Activated CD4-positive, alpha-beta T cell treated with anti-CD3 and anti-CD28 coated beads for 24 hours (primary cell): ENCODE measurements at regions not wholly inside any gene's neighbourhood (a gene's known extent, or its start where the extent isn't known, plus 50 kb on each side); places are given as distances from the start of the nearest gene placed in this dataset.

Source experiments
- DNase-seq, 2 donors: peaks; one replicate each; pipeline ENCODE4 v3.0.0-alpha.2; 2020; ENCODE audit warnings: low read depth in 2 of 2

DNA sequence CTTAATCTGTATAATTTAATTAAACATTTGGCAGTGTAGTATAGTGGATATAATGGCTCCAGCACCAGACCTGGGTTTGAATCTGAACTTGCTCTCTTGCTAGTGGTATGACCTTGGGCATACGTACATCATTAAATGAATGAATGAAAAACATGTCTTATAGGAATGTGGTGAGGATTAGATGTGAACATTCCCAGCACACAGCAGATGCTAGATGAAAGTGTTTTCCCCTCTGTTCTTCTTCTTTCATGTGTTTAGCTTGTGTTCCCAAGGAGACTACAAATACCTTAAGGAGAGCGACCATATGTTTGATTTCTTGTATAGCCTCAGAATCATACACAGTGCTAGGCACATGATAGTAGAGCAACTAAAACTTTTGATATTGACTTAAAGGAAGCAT is 56.5 kb downstream of the CT47B1 start:
- no peak for DNase-seq

DNA sequence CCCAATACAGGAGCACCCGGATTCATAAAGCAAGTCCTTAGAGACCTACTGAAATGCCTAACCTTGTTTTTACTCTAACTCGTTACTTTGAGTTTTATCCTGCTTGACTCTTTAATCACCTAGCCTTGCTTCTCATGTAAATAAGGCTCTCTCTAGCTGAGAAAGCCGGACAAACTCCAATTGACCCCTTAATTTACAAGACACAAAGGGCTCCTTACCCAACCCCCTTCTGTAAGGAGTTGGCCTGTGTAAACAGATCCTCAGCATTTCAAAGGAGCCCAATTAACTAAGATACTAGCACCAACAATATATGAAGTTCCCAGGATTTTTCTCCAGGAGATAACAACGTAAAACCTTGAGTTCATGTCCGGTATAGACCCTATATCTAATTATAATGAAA is 61.7 kb downstream of the CT47B1 start:
- DNase-seq: no peak

DNA sequence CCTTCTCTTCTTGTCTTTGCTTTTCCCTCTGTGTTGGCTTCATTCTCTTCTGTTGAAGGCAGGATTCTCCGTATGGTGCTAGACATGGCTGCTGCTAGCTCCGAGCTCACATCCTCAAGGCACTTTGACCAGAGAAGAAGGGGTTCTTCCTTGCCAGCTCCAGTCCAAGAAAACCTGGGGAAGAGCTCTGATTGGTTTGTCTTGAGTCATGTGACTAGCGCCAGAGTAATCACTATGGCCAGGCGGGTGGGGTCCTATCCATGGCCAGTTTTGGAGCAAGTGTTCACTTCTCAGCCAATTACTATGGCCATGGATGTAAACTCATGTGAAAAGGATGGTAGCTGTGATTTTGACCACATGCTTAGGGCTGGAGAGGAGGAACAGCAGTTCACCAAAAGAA is 74.2 kb downstream of the CT47B1 start:
- DNase-seq: no peak

DNA sequence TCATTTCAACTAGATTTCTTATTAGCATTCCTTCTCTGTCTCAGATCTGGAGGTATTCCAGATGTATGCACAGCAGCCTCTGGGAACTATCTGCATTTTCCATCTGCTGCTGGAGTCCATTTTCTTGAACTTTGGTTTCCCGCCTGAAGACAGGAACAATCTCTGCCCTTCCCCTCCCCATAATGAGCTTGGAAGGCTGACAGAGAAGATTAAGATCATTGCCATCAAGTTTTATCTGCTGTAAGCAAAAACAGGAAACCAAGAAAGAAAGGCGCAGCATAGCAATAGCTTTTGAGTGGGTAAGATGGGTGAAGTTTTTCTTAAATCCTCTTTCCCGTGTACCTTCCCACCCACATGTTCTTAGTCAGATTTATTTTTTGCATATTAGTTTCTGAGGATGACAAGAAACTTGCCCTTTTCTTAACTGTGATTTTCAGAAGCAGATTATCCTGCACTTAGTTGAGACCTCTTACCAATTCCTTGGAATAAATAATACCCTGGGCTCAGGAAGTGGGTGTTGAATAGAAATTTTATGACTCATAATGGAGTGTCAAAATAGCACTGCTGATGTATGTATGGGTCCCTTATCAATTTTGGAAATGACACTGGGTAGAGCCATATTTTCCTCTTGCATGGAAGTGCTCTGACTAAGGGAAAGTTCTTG is 78.3 kb downstream of the CT47B1 start:
- no peak for DNase-seq

DNA sequence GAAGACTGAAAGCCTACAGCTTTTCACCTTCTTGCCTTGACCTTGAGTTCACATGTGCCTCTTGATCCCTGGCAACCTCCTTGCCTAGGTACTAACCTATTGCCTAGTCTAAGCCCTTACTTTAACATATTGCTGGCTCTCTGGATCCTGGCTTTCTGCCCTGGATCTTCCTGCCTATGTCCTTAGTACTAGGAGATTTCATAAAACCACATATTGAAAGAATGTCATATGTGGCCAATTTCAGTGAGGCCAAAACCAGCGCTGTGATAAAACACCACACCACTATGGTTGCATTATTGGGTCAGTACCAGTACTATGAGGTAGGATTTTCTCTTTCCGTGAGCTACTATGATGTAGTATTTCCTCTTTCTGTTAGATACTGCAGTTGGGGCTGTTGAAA is 80.4 kb downstream of the CT47B1 start:
- DNase-seq: no peak

DNA sequence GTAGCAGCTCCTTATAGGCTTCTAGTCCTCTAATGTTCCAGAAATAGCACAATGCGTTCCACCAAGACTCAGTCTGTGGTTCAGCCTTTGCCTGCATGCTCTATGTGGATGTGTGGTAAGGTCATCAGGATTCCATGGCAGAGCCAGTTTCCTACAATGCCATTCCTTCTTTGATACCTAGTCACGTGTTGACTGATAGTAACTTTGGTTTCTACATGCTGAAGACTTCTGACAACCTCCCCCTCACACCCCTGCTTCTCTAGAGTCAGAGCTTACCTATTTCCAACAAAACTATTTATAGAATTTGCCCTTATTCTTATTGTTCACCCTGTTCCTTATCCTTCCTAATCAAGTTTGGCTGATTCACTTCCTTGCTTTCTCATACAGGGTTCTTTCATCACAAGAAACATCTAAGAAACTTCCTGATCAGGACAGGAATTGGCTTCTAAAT is 81.1 kb downstream of the CT47B1 start:
- DNase-seq: no peak

DNA sequence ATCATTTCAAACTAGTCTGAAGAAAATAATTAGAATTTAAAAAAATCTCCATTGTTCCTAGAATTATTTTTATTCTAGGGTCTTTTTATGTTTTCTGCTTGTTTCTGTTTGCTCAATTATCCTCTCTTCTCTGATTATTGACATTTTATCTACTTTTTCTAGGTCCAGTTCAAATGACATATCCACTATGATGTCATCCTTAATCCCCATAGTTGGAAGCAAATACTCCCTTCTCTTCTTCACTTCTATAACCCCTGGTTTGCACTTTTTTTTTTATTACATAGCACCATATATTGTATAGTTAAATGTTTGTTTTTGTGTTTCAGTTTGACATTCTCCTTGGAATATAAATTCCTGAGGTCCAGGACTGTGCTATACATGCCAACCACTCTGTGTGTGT is 82.6 kb downstream of the CT47B1 start:
- no peak for DNase-seq

DNA sequence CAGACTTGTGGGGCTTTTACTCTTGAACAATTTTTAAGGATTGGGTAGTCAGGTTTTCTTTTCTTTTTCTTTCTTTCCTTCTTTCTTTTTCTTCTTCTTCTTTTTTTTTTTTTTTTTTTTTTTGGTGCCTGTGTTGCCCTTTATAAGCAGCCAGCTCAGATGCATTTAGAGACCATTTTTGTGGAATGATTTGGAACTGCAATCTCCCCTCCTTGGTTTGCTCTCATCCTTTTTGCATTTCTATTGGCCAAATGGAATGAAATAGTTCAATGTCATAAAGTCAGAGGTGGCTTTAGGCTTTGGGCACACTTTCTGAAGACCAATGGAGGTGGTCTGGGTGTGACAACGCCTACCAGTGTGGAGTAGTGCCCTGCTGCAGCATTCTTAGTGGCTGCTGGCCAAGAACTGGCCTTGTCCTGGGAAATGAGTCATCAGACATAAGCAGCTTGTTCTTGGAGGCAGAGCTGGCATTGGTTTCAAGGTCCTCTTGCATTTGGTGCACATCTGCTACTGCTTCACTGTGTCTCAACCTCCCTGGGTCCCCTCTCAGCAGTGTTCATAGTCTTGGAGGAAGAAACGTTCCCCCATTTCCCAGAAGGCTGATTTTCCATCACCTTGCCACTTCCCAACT is 84.5 kb downstream of the CT47B1 start:
- no peak for DNase-seq

DNA sequence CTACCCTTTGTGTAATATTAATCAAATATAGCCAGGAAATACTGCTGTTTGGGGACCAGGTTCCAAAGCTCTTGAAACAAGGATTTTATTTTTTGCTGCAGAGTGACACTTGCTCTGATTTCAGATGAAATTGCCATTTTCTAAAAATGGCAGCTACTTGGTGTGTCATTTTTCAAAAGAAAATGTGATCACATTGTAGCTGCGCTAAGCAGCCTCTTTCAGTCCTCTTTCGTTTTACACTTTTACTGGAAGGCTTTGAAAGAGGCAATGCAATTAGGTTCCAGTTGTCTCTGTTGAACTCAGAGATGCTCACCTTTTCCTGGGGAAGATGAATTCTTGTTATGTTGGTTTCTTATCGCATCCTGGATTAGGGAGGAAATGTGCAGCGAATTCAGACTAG is 85.1 kb downstream of the CT47B1 start:
- DNase-seq: no peak

DNA sequence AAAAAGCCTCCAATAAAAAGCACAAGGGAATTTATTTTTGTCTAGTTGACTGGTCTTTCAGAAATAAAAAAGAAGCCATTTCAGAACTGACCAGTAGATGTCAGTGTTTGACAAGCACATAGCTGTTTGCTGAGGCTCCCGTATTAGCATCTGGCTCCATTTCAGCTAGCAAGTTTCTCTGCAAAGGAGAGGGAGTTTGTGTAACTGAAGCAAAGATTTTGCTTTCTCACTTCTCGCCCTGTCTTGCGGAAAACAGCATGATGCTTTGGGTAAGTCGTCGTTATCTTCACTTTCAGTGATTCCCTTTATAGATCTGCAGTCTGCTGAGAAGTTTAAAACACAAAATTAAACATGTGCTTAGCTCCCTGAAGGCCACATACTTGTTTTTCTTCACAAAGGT is 85.5 kb downstream of the CT47B1 start:
- DNase-seq: peak in 1 of 2 donors; percentile 18

DNA sequence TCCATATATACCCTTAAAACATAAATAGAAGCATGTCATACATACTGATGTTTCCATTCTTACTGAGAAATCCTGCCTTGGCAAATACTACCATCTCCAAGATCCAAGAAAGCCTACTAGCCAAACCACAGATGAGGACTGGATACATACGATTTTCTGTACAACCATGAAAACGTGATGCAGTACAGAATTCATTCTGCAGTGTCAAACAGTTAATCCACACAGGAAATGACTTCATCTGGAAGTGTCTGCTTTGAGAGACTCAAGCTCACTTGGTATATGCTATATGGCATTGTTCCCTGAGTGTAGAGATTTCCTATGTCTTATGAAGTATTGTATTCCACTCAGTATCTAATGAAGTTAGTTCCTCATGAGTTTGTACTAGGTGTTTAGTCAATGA is 94.3 kb downstream of the CT47B1 start:
- DNase-seq: no peak

DNA sequence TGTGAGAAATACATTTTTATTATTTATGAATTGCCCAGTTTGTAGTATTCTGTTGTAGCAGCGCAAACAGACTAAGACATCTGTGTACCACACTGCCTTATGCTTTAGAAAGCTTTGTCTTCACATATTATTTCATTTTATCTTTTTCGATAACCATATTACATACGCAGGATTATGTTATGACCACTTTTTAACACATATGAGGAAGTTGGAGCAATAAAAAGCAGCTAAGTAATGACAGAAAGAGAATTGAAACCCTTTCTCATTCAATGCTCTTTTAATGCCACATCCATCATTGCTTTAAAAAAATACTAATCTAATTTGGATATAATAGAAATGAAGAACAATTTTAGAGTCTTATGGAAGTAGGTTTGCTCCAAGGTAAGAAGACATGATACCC is 99.7 kb downstream of the CT47B1 start:
- DNase-seq: no peak

DNA sequence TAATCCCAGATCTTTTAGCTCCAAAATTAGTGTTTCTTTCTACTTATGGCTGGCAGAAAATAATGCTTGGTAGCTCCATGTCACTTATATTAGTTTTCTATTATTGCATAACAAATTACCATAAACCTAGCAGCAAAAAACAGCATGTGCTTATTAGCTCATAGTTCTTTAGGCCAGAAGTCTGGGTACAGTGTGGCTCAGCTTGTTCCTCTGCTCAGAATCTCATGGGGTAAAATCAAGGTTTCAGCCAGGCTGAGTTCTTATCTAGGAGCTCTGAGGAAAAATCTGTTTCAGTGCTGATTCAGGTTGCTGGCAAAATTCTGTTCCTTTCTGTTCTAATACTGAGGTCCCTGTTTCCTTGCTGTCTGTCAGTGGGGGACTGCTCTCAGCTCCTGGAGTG is 101.1 kb downstream of the CT47B1 start:
- DNase-seq: no peak

DNA sequence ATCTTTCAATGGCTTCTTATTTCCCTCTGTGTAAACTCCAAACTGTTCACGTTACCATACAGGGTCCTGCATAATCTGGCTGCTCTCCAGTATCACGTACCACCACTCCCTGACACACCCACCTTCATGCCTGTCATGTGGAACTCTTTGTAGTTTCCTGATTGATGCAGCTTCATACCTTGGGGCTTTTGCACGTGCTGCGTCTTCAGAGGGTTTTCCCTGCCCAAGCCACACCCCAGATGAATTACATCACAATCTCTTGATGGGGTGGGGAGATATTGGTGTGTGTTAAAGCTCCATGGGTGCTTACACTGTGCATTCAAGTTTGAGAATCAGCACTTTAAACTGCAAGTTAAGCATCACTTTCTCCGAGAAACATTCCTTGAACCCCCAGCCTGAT is 101.9 kb downstream of the CT47B1 start:
- no peak for DNase-seq

DNA sequence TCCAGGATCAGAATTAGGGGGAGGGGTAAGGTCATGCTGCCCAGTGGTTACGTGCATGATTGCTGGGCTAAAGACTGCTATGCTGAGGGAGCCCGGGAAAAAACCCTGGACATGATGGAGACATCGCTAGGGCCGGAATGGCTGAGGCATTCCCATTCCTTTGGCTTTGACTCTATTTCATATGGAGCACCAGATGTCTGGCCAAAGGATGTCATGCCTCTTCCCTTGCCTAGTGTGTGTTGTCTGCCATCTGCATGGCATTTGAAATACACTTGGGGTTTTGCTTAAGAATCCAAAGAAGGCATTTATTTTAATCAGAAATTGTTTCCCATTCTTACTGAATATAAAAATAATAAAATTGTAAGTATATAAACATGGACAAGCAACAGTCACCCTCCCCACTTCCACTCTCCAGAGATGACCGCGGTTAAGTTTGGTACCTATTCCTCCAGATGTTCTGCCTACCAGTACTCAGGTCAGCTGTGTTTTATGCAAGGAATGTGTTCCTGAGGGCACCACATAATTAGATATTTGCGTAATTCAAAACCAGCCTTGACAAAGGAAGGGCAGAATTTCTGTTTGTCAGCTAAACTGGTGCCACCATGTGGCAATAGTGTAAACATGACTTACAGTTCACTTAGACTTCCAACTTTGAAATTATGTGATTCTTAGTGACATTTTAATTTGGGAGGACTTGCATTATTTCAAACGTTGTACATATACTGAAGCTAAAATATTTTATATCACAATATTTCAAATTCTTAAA is 105.9 kb downstream of the CT47B1 start:
- DNase-seq: no peak

DNA sequence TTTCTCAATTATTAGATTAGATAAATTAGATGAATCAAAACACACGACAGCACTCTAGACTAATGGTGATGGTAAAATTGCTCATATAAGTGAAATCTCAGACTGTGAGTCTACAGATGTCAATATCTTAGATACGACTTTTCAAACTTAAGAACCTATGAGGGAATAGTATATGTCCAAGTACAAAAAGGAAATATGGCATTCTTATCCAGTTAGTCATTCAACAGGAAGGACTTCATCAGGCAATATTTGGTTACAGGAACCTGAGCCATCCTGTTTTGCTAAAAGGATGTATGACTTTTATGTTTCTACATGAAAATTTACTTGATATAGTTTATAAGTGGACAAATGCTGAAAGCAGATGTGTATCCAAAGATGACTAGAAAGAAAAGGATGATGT is 107.0 kb downstream of the CT47B1 start:
- no peak for DNase-seq

DNA sequence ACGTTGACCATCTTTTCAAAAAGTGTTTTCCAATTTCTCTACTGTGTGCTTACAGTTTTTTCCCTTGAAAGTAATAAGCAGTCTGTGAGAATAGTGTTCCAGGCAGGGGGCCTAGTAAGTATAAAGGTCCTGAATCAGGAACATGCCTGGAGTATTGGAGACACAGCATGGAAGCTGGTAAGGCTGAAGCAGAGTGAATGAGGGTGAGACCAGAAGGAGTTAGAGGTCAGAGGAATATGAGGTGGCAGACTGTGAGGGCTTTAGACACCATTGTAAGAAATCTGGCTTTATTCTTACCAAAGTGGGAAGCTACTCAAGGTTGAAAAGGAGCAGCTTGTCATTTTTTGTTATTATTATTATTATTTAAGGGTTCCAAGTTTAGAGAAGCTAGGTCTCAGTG is 107.4 kb downstream of the CT47B1 start:
- DNase-seq: no peak

DNA sequence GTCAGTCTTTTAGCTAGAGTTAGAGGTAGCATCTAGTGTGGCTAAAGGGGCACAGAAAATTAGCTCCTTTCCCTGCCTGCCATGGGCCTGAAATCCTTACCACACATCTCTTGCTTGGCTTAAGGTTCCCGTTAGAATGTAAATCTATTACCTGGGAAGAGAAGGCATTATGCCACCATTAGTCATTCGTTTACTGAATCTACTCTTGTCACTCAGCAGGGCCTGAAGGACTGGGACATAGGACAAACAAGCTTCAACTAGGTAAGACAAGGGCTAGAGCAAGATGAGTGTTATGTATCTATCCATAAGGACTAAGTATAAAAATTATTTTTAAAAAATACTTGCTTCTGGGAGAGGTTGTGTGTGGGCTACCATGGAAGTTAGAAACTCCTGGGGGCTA is 112.4 kb downstream of the CT47B1 start:
- no peak for DNase-seq

DNA sequence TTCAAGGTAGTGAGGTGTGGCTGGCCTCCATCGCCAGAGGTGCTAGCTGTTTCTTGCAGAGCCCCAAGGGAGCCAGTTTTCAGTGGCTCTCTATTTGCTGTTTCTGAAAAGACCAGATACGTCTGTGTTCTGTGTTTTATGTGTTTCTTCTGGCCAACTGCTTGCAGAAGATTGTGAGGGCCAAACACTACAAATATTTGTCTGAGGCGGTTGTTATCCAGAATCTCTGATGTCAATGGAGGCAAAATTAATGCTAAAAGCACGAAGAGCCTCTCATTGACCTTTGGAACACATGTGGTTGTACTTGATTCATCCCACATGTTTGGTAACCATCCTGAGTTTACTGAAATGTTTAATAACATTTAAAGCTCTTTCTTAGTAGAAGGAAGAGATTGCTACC is 113.9 kb downstream of the CT47B1 start:
- no peak for DNase-seq

DNA sequence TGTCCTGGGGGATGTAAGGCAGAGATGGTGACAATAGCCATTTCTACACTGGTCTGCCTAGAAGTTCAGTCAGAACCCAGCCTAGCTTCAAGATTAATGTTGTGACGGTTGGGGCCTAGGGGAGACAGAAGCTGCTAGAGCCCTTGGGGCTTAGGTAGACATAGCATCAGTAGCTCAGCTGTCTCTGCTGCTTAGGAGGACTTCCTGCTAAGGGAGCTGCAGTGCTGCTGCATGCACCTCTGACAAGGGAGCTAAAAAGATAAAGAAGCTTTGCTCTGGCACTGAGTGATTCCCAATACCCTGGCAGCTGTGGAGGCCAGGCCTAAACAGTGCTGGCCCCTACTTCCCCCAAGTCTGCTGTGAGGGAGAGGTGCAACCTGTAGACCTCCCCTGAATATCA is 116.0 kb downstream of the CT47B1 start:
- DNase-seq: no peak

DNA sequence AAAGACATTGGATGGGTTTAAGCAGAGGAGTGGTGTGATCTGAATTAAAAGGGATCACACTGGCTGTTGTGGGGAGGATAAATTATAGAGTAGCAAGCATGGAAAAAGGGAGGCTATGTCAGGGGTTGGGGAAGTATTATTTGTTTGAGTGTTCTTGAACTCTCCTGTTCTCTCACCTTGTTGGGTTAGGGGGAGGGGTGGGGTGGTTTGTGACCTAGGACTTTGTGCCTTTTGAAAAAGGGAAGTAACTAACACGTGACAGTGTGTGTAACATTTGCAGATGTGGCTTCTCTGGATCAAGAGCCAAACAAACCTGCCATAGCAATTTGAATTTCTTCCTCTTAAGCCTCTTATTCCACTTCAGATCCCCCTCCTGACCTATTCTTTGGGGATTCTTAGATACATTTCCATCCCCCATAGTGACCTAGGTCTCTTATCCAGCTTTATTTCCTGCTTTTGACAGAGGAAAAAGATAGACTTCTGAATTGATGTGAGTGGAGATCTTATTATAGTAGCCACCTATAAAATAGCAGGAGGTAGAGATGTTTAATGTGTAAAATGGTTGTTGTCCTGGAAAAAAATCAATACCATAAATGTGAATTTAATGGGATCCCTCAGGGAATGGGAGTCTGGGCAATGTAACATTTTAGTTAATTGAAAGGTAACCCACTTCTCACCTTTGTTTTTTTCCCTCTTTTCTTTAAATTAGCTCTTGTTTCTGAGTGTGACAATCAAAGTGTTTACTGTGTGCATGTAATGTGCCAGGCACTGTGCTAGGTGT is 120.4 kb downstream of the CT47B1 start:
- no peak for DNase-seq
